Astrocyte (in vitro differentiated cells and primary cell): ENCODE measurements at regions not wholly inside any gene's neighbourhood (a gene's known extent, or its start where the extent isn't known, plus 50 kb on each side); places are given as distances from the start of the nearest gene placed in this dataset.

Source experiments
- CTCF ChIP-seq: IDR thresholded peaks from 2 replicates; pipeline ENCODE4 v1.5.1; 2011; ENCODE audit warnings: low read depth, mild to moderate bottlenecking, inconsistent platforms, low read length, moderate library complexity; ENCODE audit not compliant: insufficient read depth
- EZH2 ChIP-seq: IDR thresholded peaks from 2 replicates; pipeline ENCODE4 v1.6.1; 2012; ENCODE audit warnings: mild to moderate bottlenecking, low read length, inconsistent platforms; ENCODE audit not compliant: insufficient read depth

GRCh38 chr2:94759211-94759610, 112.0 kb upstream of the TEKT4 start:
- TF ChIP-seq EZH2 = no peak
- TF ChIP-seq CTCF = no peak
